Peyer's patch (tissue), 4 donors: ENCODE measurements at regions not wholly inside any gene's neighbourhood (a gene's known extent, or its start where the extent isn't known, plus 50 kb on each side); places are given as distances from the start of the nearest gene placed in this dataset.

ENCODE experiments used
- CTCF ChIP-seq, 6 experiments: fragments of 450-650 bp in 4 of 6; fragments of 200-600 bp in 2 of 6; sonication (generic) in 1 of 6; IDR thresholded peaks; one replicate each; pipeline ENCODE4 v1.5.1; 2017 to 2019; ENCODE audit warnings: antibody characterized with exemption in 6 of 6, mild to moderate bottlenecking in 3 of 6, moderate library complexity in 1 of 6
- POLR2A ChIP-seq, 2 donors: fragments of 450-650 bp; IDR thresholded peaks; one replicate each; pipeline ENCODE4 v1.5.1; 2017; ENCODE audit warnings: antibody characterized with exemption in 2 of 2, mild to moderate bottlenecking in 2 of 2, moderate library complexity in 2 of 2

- no peak for TF ChIP-seq POLR2A (IDR thresholded peaks at IDR 0.05)
- TF ChIP-seq CTCF (IDR thresholded peaks at IDR 0.05), result no peak
These were observed 557.4 kb upstream of the EYS start for GRCh38 chr6:66264376-66264775.
